ENCODE measurements at regions not wholly inside any gene's neighbourhood (a gene's known extent, or its start where the extent isn't known, plus 50 kb on each side); places are given as distances from the start of the nearest gene placed in this dataset.
A peak's percentile ranks its signal among the peaks of the same experiment; 100 is the strongest.
"Not testable (repeated sequence)": the region's sequence is repeated elsewhere in the genome, so short reads cannot be mapped to it uniquely, and the experiment has no call there.

DNA sequence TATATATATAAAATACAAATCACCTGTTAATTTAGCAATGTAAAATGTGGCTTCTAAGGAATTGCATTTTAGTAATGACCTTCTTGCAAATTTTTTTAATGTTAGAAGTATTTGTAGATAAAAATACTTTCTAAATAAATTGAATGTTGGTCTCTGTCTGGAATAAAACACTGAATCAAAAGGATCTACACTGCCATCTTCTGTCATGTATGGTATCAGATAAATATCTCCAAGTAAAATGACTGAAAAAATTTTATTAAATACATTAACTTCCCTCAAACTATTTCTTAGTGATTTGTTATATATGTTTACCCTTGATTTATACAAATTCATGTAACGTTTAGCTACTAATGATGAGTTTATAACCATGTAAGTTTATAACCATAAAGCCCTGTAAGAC is 2029.3 kb downstream of the MRPL39 start:
- H3K27ac ChIP-seq (ENCODE audit: low read depth, low read length) = no peak overlapping the region
- no peak overlapping the region for H3K18ac ChIP-seq (ENCODE audit: low read length)
- H2BK120ac ChIP-seq (ENCODE audit: low read depth, low read length) = no peak overlapping the region
- no peak overlapping the region for H2BK5ac ChIP-seq (ENCODE audit: low read length)
- no CpG with 5 or more reads among the region's 1 CpG for WGBS (ENCODE audit: extremely low coverage, insufficient coverage, low lambda C conversion rate)
- H3K4me2 ChIP-seq (ENCODE audit: low read length) = no peak overlapping the region
- H3K79me1 ChIP-seq (ENCODE audit: low read length) = no peaks in the 10 kb centered on the region
- H3K4ac ChIP-seq (ENCODE audit: low read depth, low read length) = no peak overlapping the region
- H4K5ac ChIP-seq (ENCODE audit: low read length) = no peak overlapping the region
- no peak overlapping the region for H3K4me3 ChIP-seq (ENCODE audit: low read length)
- H3K27me3 ChIP-seq (ENCODE audit: insufficient read depth, low read length, poor library complexity) = no peaks in the 10 kb centered on the region
- H2BK15ac ChIP-seq (replicated peaks; ENCODE audit: low read depth) = no peak overlapping the region
- H3K36me3 ChIP-seq (ENCODE audit: control insufficient read depth, insufficient read depth, low read length) = no peaks in the 10 kb centered on the region
- H3K4me1 ChIP-seq (ENCODE audit: control insufficient read depth, low read depth, low read length) = no peaks in the 10 kb centered on the region
- H3K23ac ChIP-seq (ENCODE audit: low read length) = no peak overlapping the region
- no peak for DNase-seq
- H3K79me2 ChIP-seq (ENCODE audit: control insufficient read depth, insufficient read depth, low read length) = no peaks in the 10 kb centered on the region
- H2AK5ac ChIP-seq (ENCODE audit: low read length) = no peak overlapping the region
- H3K9ac ChIP-seq (ENCODE audit: low read length) = no peak overlapping the region
- no peak overlapping the region for H3K56ac ChIP-seq (ENCODE audit: low read length)
- no peak overlapping the region for H4K8ac ChIP-seq (ENCODE audit: low read depth, low read length)

DNA sequence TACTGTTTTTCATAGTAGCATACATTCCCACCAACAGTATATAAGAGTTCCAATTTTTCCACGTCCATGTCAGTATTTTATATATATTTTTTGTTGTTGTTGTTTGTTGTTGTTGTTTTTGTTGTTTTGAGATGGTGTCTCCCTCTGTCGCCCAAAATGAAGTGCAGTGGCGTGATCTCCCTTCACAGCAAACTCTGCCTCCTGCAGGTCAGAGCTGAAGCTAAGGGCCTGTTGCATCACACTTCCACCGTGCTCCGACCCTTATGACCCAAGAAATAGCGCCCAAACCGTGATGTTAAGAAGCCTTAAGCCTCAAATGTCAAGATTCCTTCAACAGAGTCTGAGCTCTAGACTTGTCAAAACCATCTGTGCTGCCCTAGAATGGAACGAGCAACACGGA is 2032.3 kb downstream of the MRPL39 start:
- no peak overlapping the region for H4K8ac ChIP-seq (ENCODE audit: low read depth, low read length)
- no peak overlapping the region for H2BK120ac ChIP-seq (ENCODE audit: low read depth, low read length)
- no CpG with 5 or more reads among the region's 9 CpGs for WGBS (ENCODE audit: extremely low coverage, insufficient coverage, low lambda C conversion rate)
- no peak overlapping the region for H3K56ac ChIP-seq (ENCODE audit: low read length)
- H3K79me2 ChIP-seq (ENCODE audit: control insufficient read depth, insufficient read depth, low read length) = no peaks in the 10 kb centered on the region
- no peaks in the 10 kb centered on the region for H3K79me1 ChIP-seq (ENCODE audit: low read length)
- DNase-seq = peak; percentile 65
- no peak overlapping the region for H3K4me3 ChIP-seq (ENCODE audit: low read length)
- H3K27ac ChIP-seq (ENCODE audit: low read depth, low read length) = no peak overlapping the region
- H4K5ac ChIP-seq (ENCODE audit: low read length) = no peak overlapping the region
- H3K27me3 ChIP-seq (ENCODE audit: insufficient read depth, low read length, poor library complexity) = no peaks in the 10 kb centered on the region
- no peak overlapping the region for H3K23ac ChIP-seq (ENCODE audit: low read length)
- no peak overlapping the region for H2BK15ac ChIP-seq (replicated peaks; ENCODE audit: low read depth)
- H2AK5ac ChIP-seq (ENCODE audit: low read length) = no peak overlapping the region
- no peak overlapping the region for H3K18ac ChIP-seq (ENCODE audit: low read length)
- no peak overlapping the region for H2BK5ac ChIP-seq (ENCODE audit: low read length)
- H3K4me1 ChIP-seq (ENCODE audit: control insufficient read depth, low read depth, low read length) = peaks cover 2% of the 10 kb centered on the region
- no peak overlapping the region for H3K4me2 ChIP-seq (ENCODE audit: low read length)
- H3K36me3 ChIP-seq (ENCODE audit: control insufficient read depth, insufficient read depth, low read length) = no peaks in the 10 kb centered on the region
- H3K9ac ChIP-seq (ENCODE audit: low read length) = no peak overlapping the region
- H3K4ac ChIP-seq (ENCODE audit: low read depth, low read length) = no peak overlapping the region

DNA sequence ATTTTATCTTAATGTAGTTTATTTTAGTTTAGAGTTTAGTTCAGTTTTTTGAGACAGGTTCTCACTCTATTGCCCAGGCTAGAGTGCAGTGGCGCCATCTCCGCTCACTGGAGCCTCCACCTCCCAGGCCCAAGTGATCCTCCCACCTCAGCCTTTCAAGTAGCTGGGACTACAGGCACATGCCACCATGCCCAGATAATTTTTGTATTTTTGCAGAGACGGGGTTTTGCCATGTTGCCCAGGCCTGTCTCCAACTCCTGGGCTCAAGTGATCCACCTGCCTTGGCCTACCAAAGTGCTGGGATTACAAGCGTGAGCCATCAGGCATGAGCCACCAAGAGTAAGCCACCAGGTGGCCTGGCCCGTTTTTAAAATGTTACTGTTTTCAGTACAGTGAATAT is 2058.4 kb downstream of the MRPL39 start:
- H3K79me2 ChIP-seq (ENCODE audit: control insufficient read depth, insufficient read depth, low read length); H3K27ac ChIP-seq (ENCODE audit: low read depth, low read length); H3K4me3 ChIP-seq (ENCODE audit: low read length); H3K27me3 ChIP-seq (ENCODE audit: insufficient read depth, low read length, poor library complexity); H3K79me1 ChIP-seq (ENCODE audit: low read length); H4K5ac ChIP-seq (ENCODE audit: low read length); H3K36me3 ChIP-seq (ENCODE audit: control insufficient read depth, insufficient read depth, low read length); H2BK15ac ChIP-seq (replicated peaks; ENCODE audit: low read depth); H4K8ac ChIP-seq (ENCODE audit: low read depth, low read length); DNase-seq; H3K4ac ChIP-seq (ENCODE audit: low read depth, low read length); H2AK5ac ChIP-seq (ENCODE audit: low read length); H3K18ac ChIP-seq (ENCODE audit: low read length); H3K23ac ChIP-seq (ENCODE audit: low read length); H3K4me2 ChIP-seq (ENCODE audit: low read length); H3K9ac ChIP-seq (ENCODE audit: low read length); H2BK120ac ChIP-seq (ENCODE audit: low read depth, low read length); H3K56ac ChIP-seq (ENCODE audit: low read length); H3K4me1 ChIP-seq (ENCODE audit: control insufficient read depth, low read depth, low read length); H2BK5ac ChIP-seq (ENCODE audit: low read length): not testable (repeated sequence)
- no CpG with 5 or more reads among the region's 5 CpGs for WGBS (ENCODE audit: extremely low coverage, insufficient coverage, low lambda C conversion rate)

DNA sequence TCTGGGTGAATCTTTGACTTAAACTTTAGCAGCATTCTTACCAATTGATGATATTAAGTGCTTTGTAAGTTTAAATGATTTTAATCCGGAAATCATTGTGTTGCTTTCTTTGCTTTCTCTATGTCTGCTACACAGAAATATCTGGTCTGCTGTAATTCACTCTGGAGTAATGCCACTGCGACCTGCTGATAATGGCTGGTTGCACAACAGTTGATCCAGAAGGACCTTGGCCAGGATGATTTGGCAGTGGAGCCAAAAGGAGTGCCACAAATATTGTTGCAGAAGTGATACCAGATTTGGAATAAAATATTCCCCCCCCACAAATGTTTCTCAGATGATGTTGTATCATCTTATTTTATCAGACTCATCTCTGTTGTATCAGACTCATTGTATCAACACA is 2063.9 kb downstream of the MRPL39 start:
- Histone ChIP-seq H3K18ac (ENCODE audit: low read length) (no peak overlapping the region), H2BK5ac (ENCODE audit: low read length) (no peak overlapping the region), H4K8ac (ENCODE audit: low read depth, low read length) (no peak overlapping the region), H2BK15ac (replicated peaks; ENCODE audit: low read depth) (no peak overlapping the region), H3K4me1 (ENCODE audit: control insufficient read depth, low read depth, low read length) (no peaks in the 10 kb centered on the region), H4K5ac (ENCODE audit: low read length) (no peak overlapping the region), H3K79me1 (ENCODE audit: low read length) (no peaks in the 10 kb centered on the region), H3K56ac (ENCODE audit: low read length) (no peak overlapping the region), H3K9ac (ENCODE audit: low read length) (no peak overlapping the region), H3K4ac (ENCODE audit: low read depth, low read length) (no peak overlapping the region), H3K27ac (ENCODE audit: low read depth, low read length) (no peak overlapping the region), H3K4me3 (ENCODE audit: low read length) (no peak overlapping the region), H3K23ac (ENCODE audit: low read length) (no peak overlapping the region), H3K27me3 (ENCODE audit: insufficient read depth, low read length, poor library complexity) (no peaks in the 10 kb centered on the region), H2BK120ac (ENCODE audit: low read depth, low read length) (no peak overlapping the region), H2AK5ac (ENCODE audit: low read length) (no peak overlapping the region), H3K36me3 (ENCODE audit: control insufficient read depth, insufficient read depth, low read length) (no peaks in the 10 kb centered on the region), H3K4me2 (ENCODE audit: low read length) (no peak overlapping the region), H3K79me2 (ENCODE audit: control insufficient read depth, insufficient read depth, low read length) (no peaks in the 10 kb centered on the region)
- DNase-seq = no peak
- no CpG with 5 or more reads among the region's 2 CpGs for WGBS (ENCODE audit: extremely low coverage, insufficient coverage, low lambda C conversion rate)

DNA sequence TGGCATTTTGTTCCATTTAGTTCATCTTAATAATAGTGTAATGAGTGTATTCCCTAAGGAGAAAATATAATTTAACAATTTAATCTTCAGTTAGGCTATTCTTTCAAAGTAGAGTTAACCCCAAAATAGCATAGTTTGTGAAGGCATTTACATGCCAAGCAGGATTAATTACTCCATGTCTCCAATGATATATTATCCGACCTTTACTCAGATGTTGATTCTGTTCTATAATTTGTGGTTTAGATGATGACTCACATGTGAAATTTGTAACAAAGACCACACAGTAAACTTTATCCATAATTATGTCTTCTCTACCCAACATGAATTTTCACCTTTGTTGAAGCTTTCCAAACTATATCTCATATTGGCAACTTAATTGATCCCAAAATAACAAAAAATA is 2065.2 kb downstream of the MRPL39 start:
- Histone ChIP-seq H2BK5ac (ENCODE audit: low read length) (no peak overlapping the region), H3K27me3 (ENCODE audit: insufficient read depth, low read length, poor library complexity) (no peaks in the 10 kb centered on the region), H3K4me1 (ENCODE audit: control insufficient read depth, low read depth, low read length) (no peaks in the 10 kb centered on the region), H4K8ac (ENCODE audit: low read depth, low read length) (no peak overlapping the region), H2BK120ac (ENCODE audit: low read depth, low read length) (no peak overlapping the region), H4K5ac (ENCODE audit: low read length) (no peak overlapping the region), H2BK15ac (replicated peaks; ENCODE audit: low read depth) (no peak overlapping the region), H3K36me3 (ENCODE audit: control insufficient read depth, insufficient read depth, low read length) (no peaks in the 10 kb centered on the region), H3K9ac (ENCODE audit: low read length) (no peak overlapping the region), H3K4ac (ENCODE audit: low read depth, low read length) (no peak overlapping the region), H3K18ac (ENCODE audit: low read length) (no peak overlapping the region), H3K79me2 (ENCODE audit: control insufficient read depth, insufficient read depth, low read length) (no peaks in the 10 kb centered on the region), H3K4me2 (ENCODE audit: low read length) (no peak overlapping the region), H3K79me1 (ENCODE audit: low read length) (no peaks in the 10 kb centered on the region), H3K27ac (ENCODE audit: low read depth, low read length) (no peak overlapping the region), H3K23ac (ENCODE audit: low read length) (no peak overlapping the region), H2AK5ac (ENCODE audit: low read length) (no peak overlapping the region), H3K56ac (ENCODE audit: low read length) (no peak overlapping the region), H3K4me3 (ENCODE audit: low read length) (no peak overlapping the region)
- no peak for DNase-seq
- WGBS (ENCODE audit: extremely low coverage, insufficient coverage, low lambda C conversion rate) = no CpG with 5 or more reads among the region's 1 CpG

DNA sequence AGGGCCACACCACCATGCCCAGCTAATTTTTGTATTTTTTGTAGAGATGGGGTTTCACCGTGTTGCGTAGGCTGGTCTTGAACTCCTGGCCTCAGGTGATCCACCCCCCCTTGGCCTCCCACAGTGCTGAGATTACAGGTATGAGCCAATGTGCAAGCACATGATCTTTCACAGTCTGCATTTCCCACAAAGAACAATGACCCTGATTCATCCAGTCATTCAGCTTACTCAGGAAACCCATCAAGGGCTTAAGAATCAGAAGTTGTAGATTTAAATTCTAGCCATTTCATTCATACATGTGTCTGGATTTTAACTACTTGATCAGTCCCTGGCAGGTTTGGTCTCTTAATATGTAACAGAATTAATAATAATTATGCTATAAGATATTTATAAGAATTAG is 2065.7 kb downstream of the MRPL39 start:
- Histone ChIP-seq H3K4me2 (ENCODE audit: low read length) (no peak overlapping the region), H2BK5ac (ENCODE audit: low read length) (no peak overlapping the region), H2BK120ac (ENCODE audit: low read depth, low read length) (no peak overlapping the region), H3K56ac (ENCODE audit: low read length) (no peak overlapping the region), H3K4me3 (ENCODE audit: low read length) (no peak overlapping the region), H4K8ac (ENCODE audit: low read depth, low read length) (no peak overlapping the region), H3K23ac (ENCODE audit: low read length) (no peak overlapping the region), H3K18ac (ENCODE audit: low read length) (no peak overlapping the region), H3K27ac (ENCODE audit: low read depth, low read length) (no peak overlapping the region), H3K4ac (ENCODE audit: low read depth, low read length) (no peak overlapping the region), H3K36me3 (ENCODE audit: control insufficient read depth, insufficient read depth, low read length) (no peaks in the 10 kb centered on the region), H3K27me3 (ENCODE audit: insufficient read depth, low read length, poor library complexity) (no peaks in the 10 kb centered on the region), H3K9ac (ENCODE audit: low read length) (no peak overlapping the region), H3K79me1 (ENCODE audit: low read length) (no peaks in the 10 kb centered on the region), H2BK15ac (replicated peaks; ENCODE audit: low read depth) (no peak overlapping the region), H4K5ac (ENCODE audit: low read length) (no peak overlapping the region), H2AK5ac (ENCODE audit: low read length) (no peak overlapping the region), H3K4me1 (ENCODE audit: control insufficient read depth, low read depth, low read length) (no peaks in the 10 kb centered on the region), H3K79me2 (ENCODE audit: control insufficient read depth, insufficient read depth, low read length) (no peaks in the 10 kb centered on the region)
- no CpG with 5 or more reads among the region's 2 CpGs for WGBS (ENCODE audit: extremely low coverage, insufficient coverage, low lambda C conversion rate)
- DNase-seq = peak; percentile 5
